ENCODE measurements at regions not wholly inside any gene's neighbourhood (a gene's known extent, or its start where the extent isn't known, plus 50 kb on each side); places are given as distances from the start of the nearest gene placed in this dataset.

- DNase-seq: no peak
Observed at GRCh38 chr22:48905206-48905975, 922.3 kb downstream of the BRD1 start.

GRCh38 chr22:48902983-48903650, 924.6 kb downstream of the BRD1 start:
- DNase-seq: no peak

GRCh38 chr22:48902001-48902869, 925.4 kb downstream of the BRD1 start:
- DNase-seq: no peak

- DNase-seq: no peak
Observed at GRCh38 chr22:48901324-48901723, 926.3 kb downstream of the BRD1 start.

GRCh38 chr22:48900626-48901025, 927.0 kb downstream of the BRD1 start:
- DNase-seq: no peak

- DNase-seq: no peak
Observed at GRCh38 chr22:48900327-48900597, 927.4 kb downstream of the BRD1 start.

- DNase-seq: no peak
Observed at GRCh38 chr22:48899523-48900326, 927.9 kb downstream of the BRD1 start.

- DNase-seq: no peak
Observed at GRCh38 chr22:48898524-48899250, 929.0 kb downstream of the BRD1 start.

GRCh38 chr22:48897645-48898370, 929.9 kb downstream of the BRD1 start:
- DNase-seq: no peak

GRCh38 chr22:48896766-48897644, 930.7 kb downstream of the BRD1 start:
- no peak for DNase-seq

GRCh38 chr22:48895831-48896765, 931.6 kb downstream of the BRD1 start:
- no peak for DNase-seq

- no peak for DNase-seq
Observed at GRCh38 chr22:48895336-48895735, 932.3 kb downstream of the BRD1 start.

GRCh38 chr22:48894804-48895250, 932.8 kb downstream of the BRD1 start:
- DNase-seq: no peak

- no peak for DNase-seq
Observed at GRCh38 chr22:48894064-48894671, 933.5 kb downstream of the BRD1 start.

GRCh38 chr22:48893288-48894063, 934.2 kb downstream of the BRD1 start:
- no peak for DNase-seq

- DNase-seq: no peak
Observed at GRCh38 chr22:48892578-48893287, 934.9 kb downstream of the BRD1 start.
